ENCODE measurements at regions not wholly inside any gene's neighbourhood (a gene's known extent, or its start where the extent isn't known, plus 50 kb on each side); places are given as distances from the start of the nearest gene placed in this dataset.

DNA sequence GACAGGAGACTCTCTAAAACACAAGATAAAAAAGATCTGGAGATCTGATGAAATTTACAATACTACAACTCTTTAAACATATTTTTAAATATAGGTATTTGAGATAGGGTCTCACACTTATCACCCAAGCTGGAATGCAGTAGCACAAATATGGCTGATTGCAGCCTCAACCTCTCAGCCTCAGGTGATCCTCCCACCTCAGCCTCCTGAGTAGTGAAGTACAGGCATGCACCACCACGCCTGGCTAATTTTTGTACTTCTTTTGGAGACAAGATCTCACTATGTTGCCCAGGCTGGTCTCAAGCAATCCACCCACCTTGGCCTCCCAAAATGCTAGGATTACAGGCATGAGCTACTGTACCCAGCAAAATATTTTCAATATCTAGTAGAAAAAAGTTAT, 170.0 kb upstream of the NR5A2 start:
- no peak for DNase-seq (ENCODE audit: low read depth)
- TF ChIP-seq, protein P1, sequence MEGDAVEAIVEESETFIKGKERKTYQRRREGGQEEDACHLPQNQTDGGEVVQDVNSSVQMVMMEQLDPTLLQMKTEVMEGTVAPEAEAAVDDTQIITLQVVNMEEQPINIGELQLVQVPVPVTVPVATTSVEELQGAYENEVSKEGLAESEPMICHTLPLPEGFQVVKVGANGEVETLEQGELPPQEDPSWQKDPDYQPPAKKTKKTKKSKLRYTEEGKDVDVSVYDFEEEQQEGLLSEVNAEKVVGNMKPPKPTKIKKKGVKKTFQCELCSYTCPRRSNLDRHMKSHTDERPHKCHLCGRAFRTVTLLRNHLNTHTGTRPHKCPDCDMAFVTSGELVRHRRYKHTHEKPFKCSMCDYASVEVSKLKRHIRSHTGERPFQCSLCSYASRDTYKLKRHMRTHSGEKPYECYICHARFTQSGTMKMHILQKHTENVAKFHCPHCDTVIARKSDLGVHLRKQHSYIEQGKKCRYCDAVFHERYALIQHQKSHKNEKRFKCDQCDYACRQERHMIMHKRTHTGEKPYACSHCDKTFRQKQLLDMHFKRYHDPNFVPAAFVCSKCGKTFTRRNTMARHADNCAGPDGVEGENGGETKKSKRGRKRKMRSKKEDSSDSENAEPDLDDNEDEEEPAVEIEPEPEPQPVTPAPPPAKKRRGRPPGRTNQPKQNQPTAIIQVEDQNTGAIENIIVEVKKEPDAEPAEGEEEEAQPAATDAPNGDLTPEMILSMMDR (conservative IDR thresholded peaks at IDR 0.05; ENCODE audit: low read depth, low read length): no peak
- no peak overlapping the region for H3K4me3 ChIP-seq (ENCODE audit: low read depth, low read length)

- TF ChIP-seq, protein P1 (conservative IDR thresholded peaks at IDR 0.05; ENCODE audit: low read depth, low read length): no peak
- no peak overlapping the region for H3K4me3 ChIP-seq (ENCODE audit: low read depth, low read length)
- no peak for DNase-seq (ENCODE audit: low read depth)
These were observed 169.3 kb upstream of the NR5A2 start for GRCh38 chr1:199858171-199858570.

DNA sequence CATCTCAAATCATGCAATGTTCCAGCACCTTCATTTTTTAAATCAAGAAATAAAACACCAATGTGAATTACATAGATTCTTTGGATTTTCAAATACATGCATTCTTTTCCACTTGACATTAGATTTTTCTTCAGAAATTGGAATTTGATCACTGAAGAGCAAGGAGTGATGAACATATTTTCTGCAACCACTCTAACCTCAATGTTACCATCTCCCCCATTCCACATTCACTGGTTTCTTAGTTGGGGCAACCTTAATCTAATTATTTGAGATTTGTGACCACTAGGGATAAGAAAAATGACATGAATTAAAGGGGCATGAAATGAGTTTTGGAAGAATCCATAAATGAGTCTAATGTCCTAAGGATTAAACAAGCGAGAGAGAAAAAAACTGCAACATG, 168.7 kb upstream of the NR5A2 start:
- no peak for DNase-seq (ENCODE audit: low read depth)

DNA sequence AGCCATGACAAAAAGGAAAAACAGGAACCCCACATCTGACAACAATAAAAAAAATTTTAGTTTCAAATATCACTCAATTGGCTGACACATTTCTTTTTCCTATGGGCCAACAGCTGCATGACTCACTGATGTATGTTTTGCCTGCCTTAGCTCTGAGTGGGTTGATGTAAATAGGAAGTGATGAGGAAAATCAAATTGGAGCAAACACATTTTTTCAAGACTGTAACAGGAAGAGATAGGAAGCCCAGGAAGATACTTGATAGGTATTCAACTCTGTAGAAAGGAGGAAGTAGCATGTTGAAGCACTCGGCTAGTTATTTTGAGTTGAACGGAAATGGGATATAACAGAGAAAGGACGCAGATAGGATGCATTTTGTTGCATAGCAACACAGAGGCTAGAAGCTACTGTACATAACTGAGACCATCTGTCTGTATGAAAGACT, 168.0 kb upstream of the NR5A2 start:
- DNase-seq (ENCODE audit: low read depth): no peak
- TF ChIP-seq, protein P1 (conservative IDR thresholded peaks at IDR 0.05; ENCODE audit: low read depth, low read length): no peak
- H3K4me3 ChIP-seq (ENCODE audit: low read depth, low read length): no peak overlapping the region

More for the DNA sequence above, 168.7 kb upstream of the NR5A2 start:
- no peak overlapping the region for H3K4me3 ChIP-seq (ENCODE audit: low read depth, low read length)
- TF ChIP-seq, protein P1 (conservative IDR thresholded peaks at IDR 0.05; ENCODE audit: low read depth, low read length): no peak

GRCh38 chr1:199861020-199861795, 166.3 kb upstream of the NR5A2 start:
- DNase-seq (ENCODE audit: low read depth): no peak

GRCh38 chr1:199862047-199862446, 165.5 kb upstream of the NR5A2 start:
- DNase-seq (ENCODE audit: low read depth): no peak
- TF ChIP-seq, protein P1 (conservative IDR thresholded peaks at IDR 0.05; ENCODE audit: low read depth, low read length): no peak
- no peak overlapping the region for H3K4me3 ChIP-seq (ENCODE audit: low read depth, low read length)

More at GRCh38 chr1:199861020-199861795, 166.3 kb upstream of the NR5A2 start:
- no peak overlapping the region for H3K4me3 ChIP-seq (ENCODE audit: low read depth, low read length)
- TF ChIP-seq, protein P1 (conservative IDR thresholded peaks at IDR 0.05; ENCODE audit: low read depth, low read length): no peak

- TF ChIP-seq, protein P1 (conservative IDR thresholded peaks at IDR 0.05; ENCODE audit: low read depth, low read length): no peak
- no peak overlapping the region for H3K4me3 ChIP-seq (ENCODE audit: low read depth, low read length)
- no peak for DNase-seq (ENCODE audit: low read depth)
These were observed 161.3 kb upstream of the NR5A2 start for GRCh38 chr1:199866210-199866617.

Data from epithelial cell of proximal tubule (primary cell).